OCI-LY7 (cell line): ENCODE measurements at regions not wholly inside any gene's neighbourhood (a gene's known extent, or its start where the extent isn't known, plus 50 kb on each side); places are given as distances from the start of the nearest gene placed in this dataset.

Experiments used
- CTCF ChIP-seq: fragments of 200-600 bp; sonication (generic); conservative IDR thresholded peaks from 2 replicates; pipeline ENCODE4 v1.5.1; 2014; ENCODE audit warnings: mild to moderate bottlenecking, antibody characterized with exemption, low read length, moderate library complexity, mixed read lengths
- EZH2phosphoT487 ChIP-seq: fragments of 200-600 bp; sonication (generic); IDR thresholded peaks from 2 replicates; pipeline ENCODE4 v1.6.1; 2018; ENCODE audit warnings: low read depth, borderline replicate concordance, mild to moderate bottlenecking, mixed run types, antibody characterized with exemption, low read length, moderate library complexity, mixed read lengths

- no peak for TF ChIP-seq CTCF
- TF ChIP-seq EZH2phosphoT487: no peak
These were observed 216.4 kb upstream of the FAT3 start for GRCh38 chr11:92008249-92008648.
